Transverse colon (tissue), 4 donors: ENCODE measurements at regions not wholly inside any gene's neighbourhood (a gene's known extent, or its start where the extent isn't known, plus 50 kb on each side); places are given as distances from the start of the nearest gene placed in this dataset.

Experiments used
- DNase-seq: peaks from one replicate; pipeline ENCODE4 v3.0.0-alpha.2; 2019
- H3K27ac ChIP-seq, 4 donors: fragments of 200-600 bp; sonication (generic); 2 replicates each; pipeline ENCODE4 v1.5.1; 2016 to 2018; ENCODE audit warnings: inconsistent platforms in 4 of 4
- H3K27me3 ChIP-seq: fragments of 200-600 bp; sonication (generic); 2 replicates; pipeline ENCODE4 v1.5.1; 2017; ENCODE audit warnings: inconsistent platforms
- H3K36me3 ChIP-seq, 4 donors: fragments of 200-600 bp; sonication (generic); 2 replicates each; pipeline ENCODE4 v1.5.1; 2017 to 2019; ENCODE audit warnings: inconsistent platforms in 4 of 4
- H3K4me1 ChIP-seq, 4 donors: fragments of 200-600 bp; sonication (generic); 2 replicates each; pipeline ENCODE4 v1.5.1; 2017 to 2020; ENCODE audit warnings: inconsistent platforms in 4 of 4
- H3K4me3 ChIP-seq, 4 donors: fragments of 200-600 bp; sonication (generic); 1 replicate in 1 of 4; 2 replicates in 3 of 4; pipeline versions ENCODE4 v1.5.1 to v1.6.1; 2017 to 2019; ENCODE audit warnings: inconsistent platforms in 4 of 4
- H3K9me3 ChIP-seq, 2 donors: fragments of 200-600 bp; sonication (generic); 2 replicates each; pipeline ENCODE4 v1.5.1; 2017 to 2019; ENCODE audit warnings: inconsistent platforms in 2 of 2
- EP300 ChIP-seq: sonication (generic); formaldehyde crosslinking; IDR thresholded peaks from one replicate; pipeline ENCODE4 v1.6.1; 2017; ENCODE audit warnings: antibody characterized with exemption, low read depth
- POLR2A ChIP-seq: fragments of 450-650 bp; IDR thresholded peaks from one replicate; pipeline ENCODE4 v1.6.1; 2016; ENCODE audit warnings: antibody characterized with exemption, mild to moderate bottlenecking, moderate library complexity
- POLR2AphosphoS5 ChIP-seq, 3 donors: sonication (generic); formaldehyde crosslinking; IDR thresholded peaks; one replicate each; pipeline ENCODE4 v1.6.1; 2016; ENCODE audit warnings: antibody characterized with exemption in 3 of 3
- WGBS, 2 donors: methylation state at CpG; one replicate each; pipeline ENCODE4 v1.1.5; 2018; ENCODE audit warnings: low coverage in 1 of 2; 5-methylcytosine and 5-hydroxymethylcytosine counted together
- in situ Hi-C, 4 donors: fragments of 200-750 bp; cut with MboI; loops; one replicate each; pipeline versions ENCODE4 v1.15.0 to v1.15.1; 2017; ENCODE audit warnings: low sequenced_read_pairs in 3 of 4, low pct_ligation_motif_present in 1 of 4, low pct_unique_long_range_greater_than_20kb in 1 of 4
- intact Hi-C: fragments of 100-400 bp; cut with DNase I; formaldehyde crosslinking; loops from one replicate; pipeline ENCODE4 v1.15.1; 2023; ENCODE audit warnings: low total_unique reads
- TF ChIP-seq, protein P1 (sequence below), 5 experiments: fragments of 200-600 bp in 3 of 5; fragments of 450-650 bp in 2 of 5; sonication (generic) in 3 of 5; IDR thresholded peaks; 1 replicate in 2 of 5; 2 replicates in 3 of 5; pipeline ENCODE4 v1.5.1; 2016 to 2017; ENCODE audit warnings: antibody characterized with exemption in 5 of 5, inconsistent platforms in 3 of 5, mild to moderate bottlenecking in 2 of 5, moderate library complexity in 1 of 5

DNA sequence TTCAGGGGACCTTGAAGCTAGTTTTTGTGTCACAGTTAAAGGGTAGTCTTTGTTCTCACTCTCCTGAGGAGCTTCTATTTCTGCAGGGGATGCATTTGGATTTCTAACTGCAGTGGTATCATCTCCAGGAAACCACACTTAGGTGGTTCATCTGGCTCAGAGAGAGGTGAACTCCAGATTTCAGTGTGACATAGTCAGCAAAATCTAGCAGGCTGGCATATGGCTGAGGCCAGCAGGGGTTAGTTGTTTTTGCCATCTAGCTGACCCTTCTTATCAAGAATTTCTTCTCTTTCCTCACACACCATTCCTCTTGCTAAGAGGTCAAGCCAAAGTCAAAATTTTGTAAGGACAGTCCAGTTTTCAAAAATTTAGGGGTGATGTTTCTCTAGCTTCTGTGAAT lies 248.2 kb downstream of the REEP3 start:
- DNase-seq: no peak
- TF ChIP-seq POLR2AphosphoS5 (IDR thresholded peaks at IDR 0.05): no peak
- TF ChIP-seq, protein P1, sequence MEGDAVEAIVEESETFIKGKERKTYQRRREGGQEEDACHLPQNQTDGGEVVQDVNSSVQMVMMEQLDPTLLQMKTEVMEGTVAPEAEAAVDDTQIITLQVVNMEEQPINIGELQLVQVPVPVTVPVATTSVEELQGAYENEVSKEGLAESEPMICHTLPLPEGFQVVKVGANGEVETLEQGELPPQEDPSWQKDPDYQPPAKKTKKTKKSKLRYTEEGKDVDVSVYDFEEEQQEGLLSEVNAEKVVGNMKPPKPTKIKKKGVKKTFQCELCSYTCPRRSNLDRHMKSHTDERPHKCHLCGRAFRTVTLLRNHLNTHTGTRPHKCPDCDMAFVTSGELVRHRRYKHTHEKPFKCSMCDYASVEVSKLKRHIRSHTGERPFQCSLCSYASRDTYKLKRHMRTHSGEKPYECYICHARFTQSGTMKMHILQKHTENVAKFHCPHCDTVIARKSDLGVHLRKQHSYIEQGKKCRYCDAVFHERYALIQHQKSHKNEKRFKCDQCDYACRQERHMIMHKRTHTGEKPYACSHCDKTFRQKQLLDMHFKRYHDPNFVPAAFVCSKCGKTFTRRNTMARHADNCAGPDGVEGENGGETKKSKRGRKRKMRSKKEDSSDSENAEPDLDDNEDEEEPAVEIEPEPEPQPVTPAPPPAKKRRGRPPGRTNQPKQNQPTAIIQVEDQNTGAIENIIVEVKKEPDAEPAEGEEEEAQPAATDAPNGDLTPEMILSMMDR (IDR thresholded peaks at IDR 0.05): no peak
- TF ChIP-seq EP300: no peak
- TF ChIP-seq POLR2A: no peak
- Histone ChIP-seq H3K36me3 (no peaks in the 10 kb centered on the region), H3K9me3 (no peaks in the 10 kb centered on the region), H3K27me3 (no peaks in the 10 kb centered on the region), H3K4me3 (no peak overlapping the region), H3K27ac (no peak overlapping the region), H3K4me1 (peaks cover 0 to 6% (median 0%) of the 10 kb centered on the region in 4 donors)
- intact Hi-C loops: no loop called here
- in situ Hi-C loops: no loop called here

DNA sequence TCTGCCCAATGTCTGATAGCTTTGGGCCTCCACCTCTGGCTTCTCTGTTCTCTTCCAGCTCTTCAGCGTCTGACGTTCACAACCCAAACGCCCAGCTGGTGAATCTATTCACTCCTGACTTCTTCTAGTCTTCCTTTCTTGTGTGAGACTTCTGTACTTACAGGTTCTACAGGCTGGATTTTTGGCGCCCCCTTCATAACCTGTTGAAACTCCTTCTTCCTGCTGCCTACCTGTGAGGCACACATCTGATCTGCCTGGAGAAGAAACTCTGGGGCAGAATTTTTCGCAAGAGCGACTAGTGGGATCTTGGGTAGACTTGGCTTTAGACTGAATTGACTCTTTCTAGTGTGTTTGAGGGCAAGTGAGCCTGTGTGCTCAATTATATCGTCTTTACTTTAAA lies 249.3 kb downstream of the REEP3 start:
- no peak for DNase-seq
- 83 to 87% methylated on average over 4 to 7 of the region's 7 CpGs for WGBS, 2 donors
- Histone ChIP-seq H3K36me3 (no peaks in the 10 kb centered on the region), H3K27me3 (no peaks in the 10 kb centered on the region), H3K9me3 (no peaks in the 10 kb centered on the region), H3K4me3 (no peak overlapping the region), H3K4me1 (peaks cover 0 to 6% (median 0%) of the 10 kb centered on the region in 4 donors), H3K27ac (no peak overlapping the region)
- TF ChIP-seq POLR2AphosphoS5 (IDR thresholded peaks at IDR 0.05) (no peak), POLR2A (no peak), EP300 (no peak)
- TF ChIP-seq, protein P1 (IDR thresholded peaks at IDR 0.05): no peak
- intact Hi-C loops: no loop called here
- in situ Hi-C loops: no loop called here

DNA sequence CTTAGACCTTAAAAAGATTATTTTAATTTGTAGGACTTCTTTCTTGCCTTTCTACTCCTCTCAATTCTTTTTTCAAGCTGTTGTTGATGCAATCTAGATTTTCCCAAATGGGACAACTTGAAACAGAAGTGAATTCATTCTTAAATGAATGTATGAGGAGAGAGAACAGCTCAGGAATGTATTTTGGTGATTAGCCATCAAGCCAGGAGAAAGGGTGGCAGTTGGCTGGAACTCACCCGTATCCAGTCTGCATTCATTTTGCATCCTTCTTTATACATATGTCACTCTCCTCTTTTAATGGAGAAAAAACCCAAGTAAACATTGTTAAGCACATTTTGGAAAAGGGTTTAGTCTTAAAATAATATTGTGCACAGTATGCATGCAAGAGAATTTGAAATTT lies 251.3 kb downstream of the REEP3 start:
- DNase-seq: no peak
- H3K4me1 ChIP-seq: no peaks in the 10 kb centered on the region
- no peaks in the 10 kb centered on the region for H3K9me3 ChIP-seq
- H3K4me3 ChIP-seq: no peak overlapping the region
- in situ Hi-C loops: no loop called here
- H3K27ac ChIP-seq: no peak overlapping the region
- H3K27me3 ChIP-seq: no peaks in the 10 kb centered on the region
- intact Hi-C loops: no loop called here
- 63 to 79% methylated on average over 1 of the region's 1 CpG for WGBS, 2 donors
- TF ChIP-seq EP300: no peak
- no peak for TF ChIP-seq POLR2AphosphoS5 (IDR thresholded peaks at IDR 0.05)
- TF ChIP-seq POLR2A: no peak
- TF ChIP-seq, protein P1 (IDR thresholded peaks at IDR 0.05): no peak
- no peaks in the 10 kb centered on the region for H3K36me3 ChIP-seq

DNA sequence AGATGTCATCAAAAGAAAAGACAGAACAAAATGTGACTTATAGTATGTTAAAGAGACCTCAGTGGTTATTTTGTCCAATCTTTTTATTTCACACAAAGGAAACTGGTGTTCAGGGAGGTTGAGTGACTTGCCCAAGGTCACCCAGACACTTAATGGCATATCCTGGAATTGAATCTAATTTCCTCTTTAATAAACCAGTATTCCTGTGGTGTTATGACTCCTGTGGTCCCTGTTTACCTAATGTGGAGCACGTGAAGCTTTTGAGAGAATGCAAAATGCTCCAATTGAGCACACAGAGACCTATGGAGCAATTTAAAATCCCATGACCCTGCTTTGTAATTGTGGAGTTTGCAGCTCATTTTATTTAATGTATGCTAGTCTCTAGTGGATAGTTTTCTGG lies 251.9 kb downstream of the REEP3 start:
- no peak for DNase-seq
- no peaks in the 10 kb centered on the region for H3K36me3 ChIP-seq
- no peak overlapping the region for H3K4me3 ChIP-seq
- 14 to 39% methylated on average over 1 of the region's 1 CpG for WGBS, 2 donors
- H3K27me3 ChIP-seq: no peaks in the 10 kb centered on the region
- no peak overlapping the region for H3K27ac ChIP-seq
- in situ Hi-C loops: no loop called here
- H3K9me3 ChIP-seq: no peaks in the 10 kb centered on the region
- intact Hi-C loops: no loop called here
- TF ChIP-seq, protein P1 (IDR thresholded peaks at IDR 0.05): no peak
- TF ChIP-seq POLR2AphosphoS5 (IDR thresholded peaks at IDR 0.05): no peak
- TF ChIP-seq EP300: no peak
- TF ChIP-seq POLR2A: no peak
- H3K4me1 ChIP-seq: no peaks in the 10 kb centered on the region
